CD8-positive, alpha-beta memory T cell (primary cell): ENCODE measurements at regions not wholly inside any gene's neighbourhood (a gene's known extent, or its start where the extent isn't known, plus 50 kb on each side); places are given as distances from the start of the nearest gene placed in this dataset.

Experiments used
- CTCF ChIA-PET: fragments of 350-600 bp; sonication (Branson Sonifier 250); formaldehyde crosslinking; loops from one replicate; lab custom pipeline; 2021; ENCODE audit warnings: antibody characterized with exemption; lab: Charles Lee
- POLR2A ChIA-PET: fragments of 350-600 bp; sonication (Branson Sonifier 250); formaldehyde crosslinking; loops from one replicate; lab custom pipeline; 2021; ENCODE audit warnings: antibody characterized with exemption; lab: Charles Lee
- DNase-seq, 5 donors: peaks; one replicate each; pipeline versions ENCODE4 v3.0.0 to v3.0.0-alpha.2; 2020 to 2022; ENCODE audit warnings: mixed read lengths in 1 of 5
- H3K27ac ChIP-seq: one replicate; pipeline ENCODE4 v1.7.0; 2013; ENCODE audit warnings: low read depth, mild to moderate bottlenecking, low read length, moderate library complexity
- H3K27me3 ChIP-seq: 2 replicates; pipeline ENCODE4 v1.7.0; 2013; ENCODE audit warnings: low read length, mild to moderate bottlenecking; ENCODE audit not compliant: insufficient read depth, poor library complexity, severe bottlenecking
- H3K36me3 ChIP-seq: 2 replicates; pipeline ENCODE4 v1.7.0; 2013; ENCODE audit warnings: mild to moderate bottlenecking, low read length, moderate library complexity; ENCODE audit not compliant: insufficient read depth
- H3K4me1 ChIP-seq: 2 replicates; pipeline ENCODE4 v1.7.0; 2013; ENCODE audit warnings: mild to moderate bottlenecking, low read length, moderate library complexity; ENCODE audit not compliant: insufficient read depth
- H3K4me3 ChIP-seq: 2 replicates; pipeline ENCODE4 v1.7.0; 2013; ENCODE audit warnings: mild to moderate bottlenecking, low read length
- H3K9me3 ChIP-seq: 2 replicates; pipeline ENCODE4 v1.7.0; 2013; ENCODE audit warnings: mild to moderate bottlenecking, low read length
- H3K27ac Mint-ChIP-seq, 8 donors: one replicate each; pipeline ENCODE4 v1.8.0; 2020 to 2021; ENCODE audit warnings: mixed read lengths in 8 of 8, mild to moderate bottlenecking in 6 of 8, inconsistent platforms in 3 of 8, moderate library complexity in 3 of 8
- H3K27me3 Mint-ChIP-seq, 2 donors: one replicate each; pipeline ENCODE4 v1.8.0; 2020 to 2021; ENCODE audit warnings: mixed read lengths in 2 of 2, mild to moderate bottlenecking in 1 of 2, moderate library complexity in 1 of 2
- H3K36me3 Mint-ChIP-seq, 3 donors: one replicate each; pipeline ENCODE4 v1.8.0; 2020 to 2021; ENCODE audit warnings: mixed read lengths in 3 of 3, inconsistent platforms in 1 of 3, mild to moderate bottlenecking in 1 of 3
- H3K4me1 Mint-ChIP-seq, 3 donors: one replicate each; pipeline ENCODE4 v1.8.0; 2020 to 2021; ENCODE audit warnings: mixed read lengths in 3 of 3, inconsistent platforms in 1 of 3, mild to moderate bottlenecking in 1 of 3
- H3K4me3 Mint-ChIP-seq, 7 donors: one replicate each; pipeline ENCODE4 v1.8.0; 2020 to 2021; ENCODE audit warnings: mixed read lengths in 7 of 7, mild to moderate bottlenecking in 6 of 7, moderate library complexity in 4 of 7, inconsistent platforms in 2 of 7
- H3K9me3 Mint-ChIP-seq, 5 donors: one replicate each; pipeline ENCODE4 v1.8.0; 2020 to 2022; ENCODE audit warnings: mixed read lengths in 5 of 5, mild to moderate bottlenecking in 3 of 5, moderate library complexity in 2 of 5, inconsistent platforms in 1 of 5

DNA sequence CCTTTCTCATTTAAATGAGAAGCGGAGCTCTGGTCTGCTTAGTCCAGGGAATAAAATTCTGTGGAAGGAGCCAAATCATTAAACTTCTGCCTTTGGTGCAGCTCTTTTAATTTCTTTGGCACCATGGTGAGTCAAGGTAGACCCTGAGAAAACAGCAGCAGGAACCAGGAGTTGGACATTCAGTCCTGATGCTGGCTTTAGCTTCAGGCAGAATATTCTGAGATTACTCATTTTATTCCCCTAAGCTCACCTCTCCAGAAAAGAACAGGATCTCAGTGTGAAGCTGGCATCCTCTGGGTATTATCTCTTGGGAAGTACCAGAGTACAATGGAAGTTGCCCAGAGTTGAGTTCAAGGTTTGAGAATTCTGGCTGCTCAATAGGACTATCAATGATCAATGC lies 211.6 kb upstream of the NRP1 start:
- no peaks in the 10 kb centered on the region for H3K4me1 Mint-ChIP-seq
- H3K9me3 Mint-ChIP-seq, result peaks cover 9 to 17% (median 17%) of the 10 kb centered on the region in 5 donors
- no peaks in the 10 kb centered on the region for H3K36me3 Mint-ChIP-seq
- DNase-seq, result no peak
- no peaks in the 10 kb centered on the region for H3K27me3 ChIP-seq
- ChIA-PET POLR2A (no interaction called here), CTCF (no interaction called here)
- H3K27ac ChIP-seq, result no peak overlapping the region
- no peaks in the 10 kb centered on the region for H3K4me1 ChIP-seq
- H3K27ac Mint-ChIP-seq, result no peak overlapping the region
- H3K4me3 Mint-ChIP-seq, result no peak overlapping the region
- H3K36me3 ChIP-seq, result no peaks in the 10 kb centered on the region
- peaks cover 6 to 12% of the 10 kb centered on the region in 2 donors for H3K27me3 Mint-ChIP-seq
- no peaks in the 10 kb centered on the region for H3K9me3 ChIP-seq
- H3K4me3 ChIP-seq, result no peak overlapping the region

GRCh38 chr10:33542752-33543505 lies 208.5 kb upstream of the NRP1 start:
- POLR2A ChIA-PET, result no interaction called here

DNA sequence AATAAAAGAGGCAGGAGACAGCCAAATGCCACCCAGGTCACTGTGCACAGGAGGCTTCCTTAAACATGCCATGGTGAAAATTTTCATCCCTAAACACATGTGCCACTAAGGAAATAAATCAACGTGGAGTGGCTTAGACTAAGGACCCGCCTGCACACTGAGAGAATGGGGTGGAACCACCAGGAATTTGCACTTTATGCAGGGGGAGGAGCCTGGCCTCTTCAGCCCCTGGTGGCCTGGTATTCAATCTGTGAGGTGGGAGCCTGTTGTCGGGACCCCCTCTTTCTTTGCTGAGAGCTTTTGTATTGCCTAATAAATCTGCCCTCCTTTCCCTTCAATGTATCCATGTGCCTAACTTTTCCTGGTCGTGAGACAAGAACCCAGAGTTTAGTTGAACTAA lies 204.6 kb upstream of the NRP1 start:
- ChIA-PET CTCF (no interaction called here), POLR2A (no interaction called here)
- Histone ChIP-seq H3K4me1 (no peaks in the 10 kb centered on the region), H3K36me3 (no peaks in the 10 kb centered on the region), H3K27ac (no peak overlapping the region), H3K9me3 (no peaks in the 10 kb centered on the region), H3K4me3 (no peak overlapping the region), H3K27me3 (no peaks in the 10 kb centered on the region)
- Mint-ChIP-seq H3K27me3 (peaks cover 14 to 25% of the 10 kb centered on the region in 2 donors), H3K36me3 (no peaks in the 10 kb centered on the region), H3K4me3 (no peak overlapping the region), H3K4me1 (no peaks in the 10 kb centered on the region), H3K27ac (no peak overlapping the region), H3K9me3 (peaks cover 9 to 17% (median 14%) of the 10 kb centered on the region in 5 donors)
- no peak for DNase-seq

More at GRCh38 chr10:33542752-33543505, 208.5 kb upstream of the NRP1 start:
- Mint-ChIP-seq H3K4me1 (no peaks in the 10 kb centered on the region), H3K9me3 (peaks cover 9 to 17% (median 15%) of the 10 kb centered on the region in 5 donors), H3K27me3 (peaks cover 14 to 17% of the 10 kb centered on the region in 2 donors), H3K36me3 (no peaks in the 10 kb centered on the region), H3K4me3 (no peak overlapping the region), H3K27ac (no peak overlapping the region)
- H3K27ac ChIP-seq, result no peak overlapping the region
- H3K9me3 ChIP-seq, result no peaks in the 10 kb centered on the region
- no peaks in the 10 kb centered on the region for H3K27me3 ChIP-seq
- CTCF ChIA-PET, result no interaction called here
- no peak for DNase-seq
- H3K4me3 ChIP-seq, result no peak overlapping the region
- no peaks in the 10 kb centered on the region for H3K4me1 ChIP-seq
- H3K36me3 ChIP-seq, result no peaks in the 10 kb centered on the region

DNA sequence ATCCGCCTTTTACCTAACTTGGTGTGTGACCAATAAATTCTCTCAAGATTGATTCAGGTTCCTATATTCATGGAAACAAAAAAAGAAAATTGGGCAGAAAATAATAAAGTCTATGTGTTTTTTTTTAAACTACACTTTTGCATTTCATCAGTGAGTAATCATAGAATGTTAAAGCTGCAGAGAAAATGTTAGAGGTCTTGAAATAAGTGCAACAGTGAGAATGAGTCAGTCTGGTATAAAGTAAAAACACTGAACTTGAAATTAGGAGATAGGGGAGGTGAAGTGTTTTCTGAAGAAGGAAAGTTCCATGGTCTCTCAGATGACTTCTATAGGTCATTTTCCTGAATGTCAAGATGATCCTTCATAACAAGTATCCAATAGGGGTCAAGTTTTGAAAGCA lies 202.6 kb upstream of the NRP1 start:
- Mint-ChIP-seq H3K4me1 (no peaks in the 10 kb centered on the region), H3K36me3 (no peaks in the 10 kb centered on the region), H3K4me3 (no peak overlapping the region), H3K27me3 (peaks cover 10 to 25% of the 10 kb centered on the region in 2 donors), H3K9me3 (peaks cover 0 to 6% (median 2%) of the 10 kb centered on the region in 5 donors), H3K27ac (no peak overlapping the region)
- ChIA-PET CTCF (no interaction called here), POLR2A (no interaction called here)
- H3K36me3 ChIP-seq, result no peaks in the 10 kb centered on the region
- H3K4me1 ChIP-seq, result no peaks in the 10 kb centered on the region
- DNase-seq, result no peak
- no peaks in the 10 kb centered on the region for H3K27me3 ChIP-seq
- H3K4me3 ChIP-seq, result no peak overlapping the region
- H3K27ac ChIP-seq, result no peak overlapping the region
- H3K9me3 ChIP-seq, result no peaks in the 10 kb centered on the region

DNA sequence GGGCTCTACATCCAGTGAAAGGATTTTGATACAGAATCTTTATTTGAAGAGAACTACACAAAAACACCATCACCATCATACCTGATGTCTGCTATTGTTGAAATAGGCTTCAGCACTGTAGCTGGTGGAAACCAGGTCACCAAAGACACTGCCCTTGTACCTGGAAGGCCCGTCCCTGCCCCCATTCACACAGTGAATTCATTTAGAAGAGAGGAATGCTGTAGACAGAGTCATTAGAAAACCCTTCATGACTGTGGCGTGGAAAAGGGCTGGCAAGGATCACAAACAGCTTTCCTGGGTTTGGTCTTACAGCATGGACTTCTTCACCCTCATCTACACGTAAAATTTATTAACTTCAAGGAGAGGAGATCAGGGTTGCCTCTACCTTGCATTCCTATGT lies 202.0 kb upstream of the NRP1 start:
- POLR2A ChIA-PET, result no interaction called here
- no peaks in the 10 kb centered on the region for H3K4me1 Mint-ChIP-seq
- Histone ChIP-seq H3K4me3 (no peak overlapping the region), H3K27me3 (no peaks in the 10 kb centered on the region), H3K27ac (no peak overlapping the region), H3K4me1 (no peaks in the 10 kb centered on the region), H3K36me3 (no peaks in the 10 kb centered on the region), H3K9me3 (no peaks in the 10 kb centered on the region)
- peaks cover 0 to 3% (median 0%) of the 10 kb centered on the region in 5 donors for H3K9me3 Mint-ChIP-seq
- CTCF ChIA-PET, result no interaction called here
- DNase-seq, result no peak
- H3K36me3 Mint-ChIP-seq, result no peaks in the 10 kb centered on the region
- H3K27me3 Mint-ChIP-seq, result peaks cover 8 to 22% of the 10 kb centered on the region in 2 donors
- no peak overlapping the region for H3K4me3 Mint-ChIP-seq
- H3K27ac Mint-ChIP-seq, result no peak overlapping the region

GRCh38 chr10:33535866-33536265 lies 201.4 kb upstream of the NRP1 start:
- H3K4me1 Mint-ChIP-seq, result no peaks in the 10 kb centered on the region
- Histone ChIP-seq H3K9me3 (no peaks in the 10 kb centered on the region), H3K27ac (no peak overlapping the region), H3K27me3 (no peaks in the 10 kb centered on the region), H3K4me1 (no peaks in the 10 kb centered on the region), H3K36me3 (no peaks in the 10 kb centered on the region), H3K4me3 (no peak overlapping the region)
- DNase-seq, result no peak
- POLR2A ChIA-PET, result no interaction called here
- H3K36me3 Mint-ChIP-seq, result no peaks in the 10 kb centered on the region
- H3K9me3 Mint-ChIP-seq, result peaks cover 0 to 2% (median 0%) of the 10 kb centered on the region in 5 donors
- H3K27me3 Mint-ChIP-seq, result peaks cover 8 to 18% of the 10 kb centered on the region in 2 donors
- CTCF ChIA-PET, result no interaction called here
- H3K27ac Mint-ChIP-seq, result no peak overlapping the region
- H3K4me3 Mint-ChIP-seq, result no peak overlapping the region

GRCh38 chr10:33534416-33534815 lies 199.9 kb upstream of the NRP1 start:
- CTCF ChIA-PET, result no interaction called here
- no peaks in the 10 kb centered on the region for H3K36me3 ChIP-seq
- no peaks in the 10 kb centered on the region for H3K4me1 ChIP-seq
- peaks cover 0 to 2% (median 0%) of the 10 kb centered on the region in 5 donors for H3K9me3 Mint-ChIP-seq
- H3K27me3 ChIP-seq, result no peaks in the 10 kb centered on the region
- H3K4me1 Mint-ChIP-seq, result no peaks in the 10 kb centered on the region
- H3K4me3 Mint-ChIP-seq, result no peak overlapping the region
- no peak overlapping the region for H3K27ac Mint-ChIP-seq
- no peak overlapping the region for H3K27ac ChIP-seq
- peaks cover 6 to 14% of the 10 kb centered on the region in 2 donors for H3K27me3 Mint-ChIP-seq
- POLR2A ChIA-PET, result no interaction called here
- no peak overlapping the region for H3K4me3 ChIP-seq
- H3K9me3 ChIP-seq, result no peaks in the 10 kb centered on the region
- no peaks in the 10 kb centered on the region for H3K36me3 Mint-ChIP-seq
- DNase-seq, result no peak

- POLR2A ChIA-PET, result no interaction called here
- no peaks in the 10 kb centered on the region for H3K9me3 ChIP-seq
- Mint-ChIP-seq H3K4me1 (no peaks in the 10 kb centered on the region), H3K36me3 (no peaks in the 10 kb centered on the region), H3K9me3 (peaks cover 0 to 2% (median 0%) of the 10 kb centered on the region in 5 donors), H3K27ac (no peak overlapping the region), H3K4me3 (no peak overlapping the region), H3K27me3 (peaks cover 5 to 12% of the 10 kb centered on the region in 2 donors)
- no peaks in the 10 kb centered on the region for H3K36me3 ChIP-seq
- H3K4me1 ChIP-seq, result no peaks in the 10 kb centered on the region
- no peaks in the 10 kb centered on the region for H3K27me3 ChIP-seq
- no peak overlapping the region for H3K4me3 ChIP-seq
- CTCF ChIA-PET, result no interaction called here
- no peak overlapping the region for H3K27ac ChIP-seq
- no peak for DNase-seq
Measured at GRCh38 chr10:33533612-33534011, 199.1 kb upstream of the NRP1 start.
